H1 (cell line): ENCODE measurements at regions not wholly inside any gene's neighbourhood (a gene's known extent, or its start where the extent isn't known, plus 50 kb on each side); places are given as distances from the start of the nearest gene placed in this dataset.

ENCODE experiments used
- CTCF ChIA-PET: fragments of 300-600 bp; sonication (Branson Sonifier 250); formaldehyde crosslinking; loops from one replicate; lab custom pipeline; 2021; ENCODE audit not compliant: partially characterized antibody; lab: Charles Lee
- POLR2A ChIA-PET: fragments of 300-600 bp; sonication (Branson Sonifier 250); formaldehyde crosslinking; loops from one replicate; lab custom pipeline; 2021; ENCODE audit warnings: inconsistent platforms; ENCODE audit not compliant: partially characterized antibody; lab: Charles Lee
- DNase-seq, 2 experiments: peaks; one replicate each; pipeline versions ENCODE4 v3.0.0 to v3.0.0-alpha.2; 2010 to 2022; ENCODE audit warnings: low spot score in 2 of 2, low read depth in 1 of 2, mixed read lengths in 1 of 2
- FAIRE-seq: peaks from 2 replicates; lab custom pipeline; 2011; peaks lifted over from hg19 to GRCh38; lab: Jason Lieb, UNC
- H2AFZ ChIP-seq: 2 replicates; pipeline ENCODE4 v1.8.1; 2012; ENCODE audit warnings: low read length, inconsistent platforms
- H2AK5ac ChIP-seq: 2 replicates; pipeline ENCODE4 v1.6.1; 2013; ENCODE audit warnings: low read depth, low read length
- H2BK120ac ChIP-seq: replicated peaks from 2 replicates; pipeline ENCODE3; 2013; ENCODE audit warnings: low read depth, low read length, inconsistent platforms
- H2BK12ac ChIP-seq: 2 replicates; pipeline ENCODE4 v1.6.1; 2013; ENCODE audit warnings: low read depth, low read length
- H2BK15ac ChIP-seq: 2 replicates; pipeline ENCODE4 v1.6.1; 2013; ENCODE audit warnings: low read length
- H2BK20ac ChIP-seq: 2 replicates; pipeline ENCODE4 v1.6.1; 2013; ENCODE audit warnings: low read length
- H2BK5ac ChIP-seq: 2 replicates; pipeline ENCODE4 v1.6.1; 2013; ENCODE audit warnings: low read depth, low read length
- H3K14ac ChIP-seq: 2 replicates; pipeline ENCODE4 v1.6.1; 2013; ENCODE audit warnings: inconsistent platforms; ENCODE audit not compliant: insufficient read length
- H3K18ac ChIP-seq: 2 replicates; pipeline ENCODE4 v1.6.1; 2013; ENCODE audit warnings: low read length; ENCODE audit errors: extremely low read depth
- H3K23ac ChIP-seq: 2 replicates; pipeline ENCODE4 v1.6.1; 2013; ENCODE audit warnings: inconsistent platforms; ENCODE audit not compliant: insufficient read length
- H3K23me2 ChIP-seq: 2 replicates; pipeline ENCODE4 v1.6.1; 2013; ENCODE audit warnings: low read depth, low read length
- H3K27ac ChIP-seq: 2 replicates; pipeline ENCODE4 v1.6.1; 2011; ENCODE audit warnings: low read depth, low read length, inconsistent platforms
- H3K27me3 ChIP-seq, 4 experiments: replicated peaks in 1 of 4; 1 replicate in 1 of 4; 2 replicates in 3 of 4; pipeline versions ENCODE4 v1.6.1 to v1.8.1; 2011 to 2013; ENCODE audit warnings: low read length in 3 of 4, mild to moderate bottlenecking in 3 of 4, inconsistent platforms in 2 of 4, mixed read lengths in 2 of 4, moderate library complexity in 1 of 4; ENCODE audit not compliant: control insufficient read depth in 3 of 4, insufficient read depth in 3 of 4; ENCODE audit errors: extremely low read depth in 1 of 4
- H3K36me3 ChIP-seq, 4 experiments: 2 replicates each; pipeline versions ENCODE4 v1.6.1 to v1.8.1; 2011 to 2013; ENCODE audit warnings: mild to moderate bottlenecking in 4 of 4, low read length in 3 of 4, moderate library complexity in 2 of 4, control low read depth in 1 of 4, inconsistent platforms in 1 of 4; ENCODE audit not compliant: insufficient read depth in 4 of 4, control insufficient read depth in 2 of 4
- H3K4ac ChIP-seq: replicated peaks from 2 replicates; pipeline ENCODE3; 2013; ENCODE audit warnings: low read length, low read depth, mixed read lengths, inconsistent platforms; ENCODE audit not compliant: insufficient read length
- H3K4me1 ChIP-seq, 4 experiments: replicated peaks in 1 of 4; 1 replicate in 1 of 4; 2 replicates in 3 of 4; pipeline versions ENCODE4 v1.6.1 to v1.8.1; 2011 to 2013; ENCODE audit warnings: low read length in 3 of 4, inconsistent platforms in 2 of 4, mixed read lengths in 1 of 4; ENCODE audit not compliant: insufficient read depth in 4 of 4, control insufficient read depth in 3 of 4
- H3K4me2 ChIP-seq, 2 experiments: 2 replicates each; pipeline versions ENCODE4 v1.6.1 to v1.8.1; 2011 to 2013; ENCODE audit warnings: low read depth in 2 of 2, low read length in 2 of 2, control low read depth in 1 of 2, inconsistent platforms in 1 of 2, mild to moderate bottlenecking in 1 of 2; ENCODE audit not compliant: insufficient read depth in 1 of 2
- H3K4me3 ChIP-seq, 4 experiments: fragments of 200-600, 300-600 bp in 1 of 4; sonication (generic), shearing (Covaris generic), sonication (Bioruptor Twin) in 1 of 4; 2 replicates each; pipeline versions ENCODE4 v1.5.1 to v1.8.1; 2011 to 2016; ENCODE audit warnings: low read length in 4 of 4, low read depth in 3 of 4, control low read depth in 2 of 4, inconsistent platforms in 2 of 4, mild to moderate bottlenecking in 2 of 4, mixed read lengths in 1 of 4, moderate library complexity in 1 of 4; ENCODE audit not compliant: insufficient read depth in 2 of 4; ENCODE audit errors: extremely low read depth in 1 of 4
- H3K56ac ChIP-seq: replicated peaks from 2 replicates; pipeline ENCODE3; 2013; ENCODE audit warnings: low read depth, mild to moderate bottlenecking, mixed read lengths, low read length, inconsistent platforms; ENCODE audit not compliant: insufficient read length
- H3K79me1 ChIP-seq: 2 replicates; pipeline ENCODE4 v1.6.1; 2013; ENCODE audit warnings: low read depth, low read length, control low read depth
- H3K79me2 ChIP-seq, 2 experiments: 2 replicates each; pipeline versions ENCODE4 v1.6.1 to v1.8.1; 2012 to 2013; ENCODE audit warnings: low read length in 2 of 2, mild to moderate bottlenecking in 2 of 2, inconsistent platforms in 1 of 2; ENCODE audit not compliant: insufficient read depth in 2 of 2, control insufficient read depth in 1 of 2
- H3K9ac ChIP-seq, 4 experiments: replicated peaks in 1 of 4; 1 replicate in 1 of 4; 2 replicates in 3 of 4; pipeline versions ENCODE4 v1.6.1 to v1.8.1; 2011 to 2013; ENCODE audit warnings: low read depth in 3 of 4, low read length in 3 of 4, control low read depth in 2 of 4, mild to moderate bottlenecking in 2 of 4, moderate library complexity in 2 of 4, inconsistent platforms in 1 of 4; ENCODE audit errors: extremely low read depth in 1 of 4
- H3K9me3 ChIP-seq, 2 experiments: 2 replicates each; pipeline versions ENCODE4 v1.6.1 to v1.8.1; 2012 to 2013; ENCODE audit warnings: mild to moderate bottlenecking in 2 of 2, moderate library complexity in 2 of 2, control low read depth in 1 of 2, inconsistent platforms in 1 of 2, low read depth in 1 of 2, low read length in 1 of 2, mixed read lengths in 1 of 2; ENCODE audit not compliant: insufficient read depth in 2 of 2
- H4K20me1 ChIP-seq, 2 experiments: replicated peaks in 1 of 2; 2 replicates each; pipeline versions ENCODE3 to v1.8.1; 2011 to 2013; ENCODE audit warnings: inconsistent platforms in 2 of 2, low read length in 2 of 2, mild to moderate bottlenecking in 1 of 2; ENCODE audit not compliant: insufficient read depth in 2 of 2, control insufficient read depth in 1 of 2
- H4K5ac ChIP-seq: 2 replicates; pipeline ENCODE4 v1.6.1; 2013; ENCODE audit warnings: low read length, low read depth, mixed read lengths, inconsistent platforms; ENCODE audit not compliant: insufficient read length
- H4K8ac ChIP-seq: 2 replicates; pipeline ENCODE4 v1.8.0; 2013; ENCODE audit warnings: mild to moderate bottlenecking, moderate library complexity, low read length, inconsistent platforms; ENCODE audit not compliant: insufficient read depth; ENCODE audit errors: extremely low read depth
- H4K91ac ChIP-seq: replicated peaks from 2 replicates; pipeline ENCODE3; 2013; ENCODE audit warnings: low read length, mixed read lengths, inconsistent platforms; ENCODE audit not compliant: insufficient read length
- ASH2L ChIP-seq: fragments of 200-600, 300-600 bp; sonication (generic); IDR thresholded peaks from one replicate; pipeline ENCODE4 v1.7.1; 2017; ENCODE audit warnings: low read length
- BRCA1 ChIP-seq: IDR thresholded peaks from 2 replicates; pipeline ENCODE4 v1.6.1; 2012; ENCODE audit warnings: low read depth, low read length, improper control_type of control experiment
- CBX5 ChIP-seq: fragments of 300-800, 300-1000 bp; sonication (generic); IDR thresholded peaks from 2 replicates; pipeline ENCODE4 v1.7.1; 2016; ENCODE audit warnings: antibody characterized with exemption, low read length, low read depth
- CBX8 ChIP-seq: fragments of 300-800, 300-1000 bp; sonication (generic); IDR thresholded peaks from 2 replicates; pipeline ENCODE4 v1.7.1; 2016; ENCODE audit warnings: low read depth, low read length, borderline replicate concordance
- CEBPB ChIP-seq: IDR thresholded peaks from 2 replicates; pipeline ENCODE4 v1.6.1; 2012; ENCODE audit warnings: low read depth, low read length
- KDM5A ChIP-seq: fragments of 200-600 bp; IDR thresholded peaks from 2 replicates; pipeline ENCODE4 v1.7.1; 2012; ENCODE audit warnings: mild to moderate bottlenecking, low read length, inconsistent platforms, mixed read lengths
- PHF8 ChIP-seq: fragments of 200-600 bp; sonication (generic); conservative IDR thresholded peaks from 2 replicates; pipeline ENCODE4 v1.7.1; 2012; ENCODE audit warnings: low read depth, mild to moderate bottlenecking, inconsistent platforms, low read length, moderate library complexity
- RAD21 ChIP-seq, 2 experiments: IDR thresholded peaks in 1 of 2; conservative IDR thresholded peaks in 1 of 2; 2 replicates each; pipeline ENCODE4 v1.6.1; 2011; ENCODE audit warnings: low read depth in 2 of 2, low read length in 2 of 2, improper control_type of control experiment in 1 of 2, inconsistent platforms in 1 of 2, mild to moderate bottlenecking in 1 of 2, moderate library complexity in 1 of 2
- RNF2 ChIP-seq: fragments of 200-900, 300-1000 bp; sonication (generic); IDR thresholded peaks from 2 replicates; pipeline ENCODE4 v1.7.1; 2016; ENCODE audit warnings: borderline replicate concordance, low read depth, mild to moderate bottlenecking, antibody characterized with exemption, low read length; ENCODE audit not compliant: poor library complexity, severe bottlenecking; ENCODE audit errors: missing control alignments
- SIN3A ChIP-seq, 2 experiments: IDR thresholded peaks in 1 of 2; conservative IDR thresholded peaks in 1 of 2; 2 replicates each; pipeline ENCODE4 v1.6.1; 2011 to 2012; ENCODE audit warnings: low read length in 2 of 2, improper control_type of control experiment in 1 of 2, low read depth in 1 of 2, mild to moderate bottlenecking in 1 of 2
- TBP ChIP-seq: IDR thresholded peaks from 2 replicates; pipeline ENCODE4 v1.6.1; 2011; ENCODE audit warnings: low read depth, low read length, improper control_type of control experiment
- WGBS, 2 experiments: shearing (Covaris generic) in 1 of 2; methylation state at CpG; one replicate each; pipeline versions ENCODE4 v1.1.6 to v1.1.7; 2013 to 2015; ENCODE audit warnings: low lambda C conversion rate in 2 of 2, mixed read lengths in 2 of 2, inconsistent platforms in 1 of 2, low coverage in 1 of 2, missing lambda C conversion rate in 1 of 2; ENCODE audit not compliant: insufficient replicate concordance in 2 of 2, insufficient coverage in 1 of 2, insufficient read length in 1 of 2; ENCODE audit errors: extremely low coverage in 1 of 2, missing lambda C conversion rate in 1 of 2; 5-methylcytosine and 5-hydroxymethylcytosine counted together
- TF ChIP-seq, protein P1 (sequence below): IDR thresholded peaks from 2 replicates; pipeline ENCODE4 v1.6.1; 2012; ENCODE audit warnings: low read length, inconsistent platforms

DNA sequence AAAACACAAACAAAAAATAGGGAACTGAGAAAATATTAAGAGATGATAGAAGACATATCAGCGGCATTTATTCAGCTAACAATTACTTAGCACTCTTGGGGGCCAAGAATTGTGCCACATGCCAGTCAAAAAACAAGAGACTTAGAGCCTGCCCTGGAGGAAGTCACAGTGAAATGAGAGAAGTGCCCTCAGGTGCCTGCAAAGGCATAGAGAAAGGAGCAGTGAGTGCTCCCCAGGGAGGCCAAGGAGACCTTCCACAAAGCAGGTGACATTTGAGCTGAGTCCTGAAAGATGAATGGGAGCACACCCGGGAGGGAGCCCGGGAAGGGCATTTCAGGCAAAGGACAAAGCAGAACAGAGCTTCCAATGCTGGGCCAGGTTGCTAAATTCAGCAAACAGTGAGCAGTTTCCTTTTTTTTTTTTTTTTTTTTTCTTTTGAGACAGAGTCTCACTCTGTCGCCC is 184.7 kb upstream of the JARID2 start:
- Histone ChIP-seq H3K4me2 (no peak overlapping the region), H2AK5ac (no peak overlapping the region), H2BK20ac (no peak overlapping the region), H3K4ac (no peak overlapping the region), H3K79me2 (no peaks in the 10 kb centered on the region), H3K14ac (no peak overlapping the region), H2BK15ac (no peak overlapping the region), H3K4me3 (no peak overlapping the region), H4K8ac (no peak overlapping the region), H2BK5ac (no peak overlapping the region), H4K91ac (no peak overlapping the region), H3K79me1 (no peaks in the 10 kb centered on the region), H3K9ac (no peak overlapping the region), H2AFZ (no peak overlapping the region), H3K4me1 (no peaks in the 10 kb centered on the region; a peak in 1 of 7 replicates), H3K27ac (no peak overlapping the region), H3K23ac (no peak overlapping the region), H3K27me3 (no peaks in the 10 kb centered on the region), H3K18ac (no peak overlapping the region), H4K5ac (no peak overlapping the region), H3K9me3 (no peaks in the 10 kb centered on the region; a peak in 1 of 4 replicates), H3K56ac (no peak overlapping the region), H3K36me3 (no peaks in the 10 kb centered on the region), H2BK120ac (no peak overlapping the region), H3K23me2 (no peaks in the 10 kb centered on the region), H4K20me1 (no peaks in the 10 kb centered on the region), H2BK12ac (no peak overlapping the region)
- ChIA-PET CTCF (interaction anchor here (1.7 kb wide), 1 partner anchor 12 kb away, joined by 6 read pairs; no protein-coding TSS in a partner anchor), POLR2A (interaction anchor here (1.0 to 1.3 kb wide), 2 partner anchors 15 to 16 kb away, joined by 3 to 4 read pairs; no protein-coding TSS in a partner anchor)
- WGBS, 2 experiments = 63% methylated on average over 4 of the region's 4 CpGs; no CpG with 5 or more reads in 1 of the 2 experiments
- TF ChIP-seq CEBPB = no peak
- no peak for TF ChIP-seq CBX5
- no peak for TF ChIP-seq TBP
- no peak for TF ChIP-seq CBX8
- no peak; a peak in 1 of 4 replicates for TF ChIP-seq RAD21 (IDR thresholded peaks at IDR 0.05 in 1 of 2, conservative IDR thresholded peaks at IDR 0.05 in 1 of 2; ENCODE audit: low read depth in 2 of 2, low read length in 2 of 2)
- no peak for TF ChIP-seq PHF8
- no peak for TF ChIP-seq ASH2L
- TF ChIP-seq RNF2 = no peak
- no peak for TF ChIP-seq SIN3A (conservative IDR thresholded peaks at IDR 0.05 in 1 of 2, IDR thresholded peaks at IDR 0.05 in 1 of 2; ENCODE audit: low read depth in 1 of 2, low read length in 2 of 2)
- no peak for TF ChIP-seq BRCA1
- TF ChIP-seq, protein P1, sequence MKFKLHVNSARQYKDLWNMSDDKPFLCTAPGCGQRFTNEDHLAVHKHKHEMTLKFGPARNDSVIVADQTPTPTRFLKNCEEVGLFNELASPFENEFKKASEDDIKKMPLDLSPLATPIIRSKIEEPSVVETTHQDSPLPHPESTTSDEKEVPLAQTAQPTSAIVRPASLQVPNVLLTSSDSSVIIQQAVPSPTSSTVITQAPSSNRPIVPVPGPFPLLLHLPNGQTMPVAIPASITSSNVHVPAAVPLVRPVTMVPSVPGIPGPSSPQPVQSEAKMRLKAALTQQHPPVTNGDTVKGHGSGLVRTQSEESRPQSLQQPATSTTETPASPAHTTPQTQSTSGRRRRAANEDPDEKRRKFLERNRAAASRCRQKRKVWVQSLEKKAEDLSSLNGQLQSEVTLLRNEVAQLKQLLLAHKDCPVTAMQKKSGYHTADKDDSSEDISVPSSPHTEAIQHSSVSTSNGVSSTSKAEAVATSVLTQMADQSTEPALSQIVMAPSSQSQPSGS = no peak
- no peak for TF ChIP-seq KDM5A
- no peak for DNase-seq
- FAIRE-seq = no peak
